Activated gamma-delta T cell (primary cell): ENCODE measurements at regions not wholly inside any gene's neighbourhood (a gene's known extent, or its start where the extent isn't known, plus 50 kb on each side); places are given as distances from the start of the nearest gene placed in this dataset.

Experiments used
- DNase-seq: peaks from one replicate; lab custom pipeline; 2025; lab: John Stamatoyannopoulos, UW

- no peak for DNase-seq
Observed at GRCh38 chr11:127224276-127224675, 223.7 kb upstream of the KIRREL3 start.

GRCh38 chr11:127223633-127224032, 223.1 kb upstream of the KIRREL3 start:
- DNase-seq: no peak

GRCh38 chr11:127223026-127223425, 222.5 kb upstream of the KIRREL3 start:
- no peak for DNase-seq

- no peak for DNase-seq
Observed at GRCh38 chr11:127219704-127220103, 219.1 kb upstream of the KIRREL3 start.

- DNase-seq: no peak
Observed at GRCh38 chr11:127218275-127218608, 217.7 kb upstream of the KIRREL3 start.

- DNase-seq: no peak
Observed at GRCh38 chr11:127217452-127218274, 217.1 kb upstream of the KIRREL3 start.

GRCh38 chr11:127205688-127206217, 205.2 kb upstream of the KIRREL3 start:
- no peak for DNase-seq

GRCh38 chr11:127203490-127203889, 202.9 kb upstream of the KIRREL3 start:
- no peak for DNase-seq

GRCh38 chr11:127202105-127202504, 201.5 kb upstream of the KIRREL3 start:
- DNase-seq: no peak

- DNase-seq: no peak
Observed at GRCh38 chr11:127199306-127199801, 198.8 kb upstream of the KIRREL3 start.

GRCh38 chr11:127195501-127196120, 195.0 kb upstream of the KIRREL3 start:
- DNase-seq: no peak

- DNase-seq: no peak
Observed at GRCh38 chr11:127194521-127194920, 194.0 kb upstream of the KIRREL3 start.

GRCh38 chr11:127193950-127194349, 193.4 kb upstream of the KIRREL3 start:
- no peak for DNase-seq

GRCh38 chr11:127191689-127192088, 191.1 kb upstream of the KIRREL3 start:
- DNase-seq: no peak

GRCh38 chr11:127191261-127191660, 190.7 kb upstream of the KIRREL3 start:
- DNase-seq: no peak

GRCh38 chr11:127182586-127183203, 182.1 kb upstream of the KIRREL3 start:
- DNase-seq: no peak

GRCh38 chr11:127157225-127157624, 156.7 kb upstream of the KIRREL3 start:
- no peak for DNase-seq

GRCh38 chr11:127149410-127149809, 148.8 kb upstream of the KIRREL3 start:
- DNase-seq: no peak

- DNase-seq: no peak
Observed at GRCh38 chr11:127143251-127143650, 142.7 kb upstream of the KIRREL3 start.

GRCh38 chr11:127138613-127139012, 138.0 kb upstream of the KIRREL3 start:
- DNase-seq: no peak

GRCh38 chr11:127137771-127138280, 137.3 kb upstream of the KIRREL3 start:
- no peak for DNase-seq

GRCh38 chr11:127136438-127136837, 135.9 kb upstream of the KIRREL3 start:
- DNase-seq: no peak
